Body of pancreas (tissue), 4 donors: ENCODE measurements at regions not wholly inside any gene's neighbourhood (a gene's known extent, or its start where the extent isn't known, plus 50 kb on each side); places are given as distances from the start of the nearest gene placed in this dataset.

ENCODE experiments used
- POLR2A ChIP-seq, 3 donors: fragments of 450-650 bp; IDR thresholded peaks; one replicate each; pipeline ENCODE4 v1.6.1; 2016; ENCODE audit warnings: antibody characterized with exemption in 3 of 3, mild to moderate bottlenecking in 2 of 3
- TF ChIP-seq, protein P1 (sequence below), 7 experiments: fragments of 450-650 bp in 4 of 7; fragments of 200-600 bp in 3 of 7; sonication (generic) in 3 of 7; IDR thresholded peaks; one replicate each; pipeline ENCODE4 v1.5.1; 2016 to 2019; ENCODE audit warnings: antibody characterized with exemption in 7 of 7

DNA sequence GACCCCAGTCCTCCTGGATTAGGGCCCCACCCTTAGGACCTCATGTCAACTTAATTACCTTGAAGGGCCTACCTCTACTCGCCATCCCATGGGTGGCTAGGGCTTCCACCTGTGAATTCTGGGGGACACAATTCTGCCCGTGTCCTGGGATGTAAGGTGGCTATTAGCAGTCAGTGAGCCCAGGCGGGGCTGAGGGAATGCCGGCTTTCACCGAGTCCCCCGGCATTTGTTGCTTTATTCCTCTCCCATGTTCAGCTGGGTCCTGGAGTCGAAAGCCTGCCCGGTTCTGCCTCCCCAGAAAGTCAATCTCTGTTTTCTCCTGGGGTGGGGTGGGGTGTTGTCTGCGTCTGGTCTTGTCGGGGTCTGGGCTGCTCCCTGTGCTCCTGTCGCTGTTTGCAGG is 125.6 kb downstream of the GLRX3 start:
- TF ChIP-seq, protein P1, sequence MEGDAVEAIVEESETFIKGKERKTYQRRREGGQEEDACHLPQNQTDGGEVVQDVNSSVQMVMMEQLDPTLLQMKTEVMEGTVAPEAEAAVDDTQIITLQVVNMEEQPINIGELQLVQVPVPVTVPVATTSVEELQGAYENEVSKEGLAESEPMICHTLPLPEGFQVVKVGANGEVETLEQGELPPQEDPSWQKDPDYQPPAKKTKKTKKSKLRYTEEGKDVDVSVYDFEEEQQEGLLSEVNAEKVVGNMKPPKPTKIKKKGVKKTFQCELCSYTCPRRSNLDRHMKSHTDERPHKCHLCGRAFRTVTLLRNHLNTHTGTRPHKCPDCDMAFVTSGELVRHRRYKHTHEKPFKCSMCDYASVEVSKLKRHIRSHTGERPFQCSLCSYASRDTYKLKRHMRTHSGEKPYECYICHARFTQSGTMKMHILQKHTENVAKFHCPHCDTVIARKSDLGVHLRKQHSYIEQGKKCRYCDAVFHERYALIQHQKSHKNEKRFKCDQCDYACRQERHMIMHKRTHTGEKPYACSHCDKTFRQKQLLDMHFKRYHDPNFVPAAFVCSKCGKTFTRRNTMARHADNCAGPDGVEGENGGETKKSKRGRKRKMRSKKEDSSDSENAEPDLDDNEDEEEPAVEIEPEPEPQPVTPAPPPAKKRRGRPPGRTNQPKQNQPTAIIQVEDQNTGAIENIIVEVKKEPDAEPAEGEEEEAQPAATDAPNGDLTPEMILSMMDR (IDR thresholded peaks at IDR 0.05), result no peak
- no peak for TF ChIP-seq POLR2A (IDR thresholded peaks at IDR 0.05)
